HUES64 (cell line): ENCODE measurements at regions not wholly inside any gene's neighbourhood (a gene's known extent, or its start where the extent isn't known, plus 50 kb on each side); places are given as distances from the start of the nearest gene placed in this dataset.

ENCODE experiments used
- H3K27ac ChIP-seq: 2 replicates; pipeline ENCODE4 v1.7.0; 2013; ENCODE audit warnings: low read depth, low read length, inconsistent platforms
- H3K27me3 ChIP-seq: 2 replicates; pipeline ENCODE4 v1.6.1; 2013; ENCODE audit warnings: mild to moderate bottlenecking, low read length; ENCODE audit not compliant: insufficient read depth
- H3K36me3 ChIP-seq: 2 replicates; pipeline ENCODE4 v1.6.1; 2013; ENCODE audit warnings: mild to moderate bottlenecking, low read length; ENCODE audit not compliant: insufficient read depth
- H3K4me1 ChIP-seq: 2 replicates; pipeline ENCODE4 v1.6.1; 2013; ENCODE audit warnings: mild to moderate bottlenecking, low read length, moderate library complexity; ENCODE audit not compliant: insufficient read depth
- H3K4me3 ChIP-seq: 2 replicates; pipeline ENCODE4 v1.5.1; 2013; ENCODE audit warnings: mild to moderate bottlenecking, low read length, moderate library complexity
- H3K9ac ChIP-seq: 2 replicates; pipeline ENCODE4 v1.6.1; 2013; ENCODE audit warnings: mild to moderate bottlenecking, low read depth, low read length
- H3K9me3 ChIP-seq: 2 replicates; pipeline ENCODE4 v1.6.1; 2013; ENCODE audit warnings: low read depth, low read length; ENCODE audit not compliant: insufficient read depth
- WGBS: fragments of 150-250, 120-280 bp; methylation state at CpG from one replicate; pipeline ENCODE4 v1.1.7; 2013; ENCODE audit warnings: missing lambda C conversion rate; 5-methylcytosine and 5-hydroxymethylcytosine counted together

GRCh38 chr4:31084806-31085416 is 364.7 kb downstream of the PCDH7 start:
- H3K27me3 ChIP-seq: no peaks in the 10 kb centered on the region
- no peak overlapping the region for H3K27ac ChIP-seq
- no peaks in the 10 kb centered on the region for H3K9me3 ChIP-seq
- no peaks in the 10 kb centered on the region for H3K36me3 ChIP-seq
- peaks cover 12% of the 10 kb centered on the region for H3K4me1 ChIP-seq
- H3K9ac ChIP-seq: no peak overlapping the region
- 92% methylated on average over 9 of the region's 9 CpGs for WGBS
- H3K4me3 ChIP-seq: no peak overlapping the region

DNA sequence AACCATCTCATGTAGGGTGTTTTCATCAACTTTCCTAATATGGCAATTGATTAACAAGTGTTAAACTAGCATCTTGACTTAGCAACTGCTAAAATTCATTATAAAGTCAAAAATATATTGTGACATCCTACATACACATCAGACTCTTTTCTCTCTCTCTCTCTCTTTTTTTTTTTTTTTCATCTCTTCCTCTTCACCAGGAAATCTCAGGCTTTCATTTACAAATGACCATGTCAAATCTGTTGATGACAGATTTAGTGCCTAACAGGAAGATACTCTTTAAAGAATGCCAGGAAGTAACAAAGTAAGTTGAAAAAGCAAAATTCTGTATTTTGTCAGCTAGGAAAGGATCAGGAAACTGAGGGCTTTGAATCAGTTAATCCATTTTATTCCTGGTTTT is 365.5 kb downstream of the PCDH7 start:
- no peak overlapping the region for H3K27ac ChIP-seq
- peaks cover 12% of the 10 kb centered on the region for H3K4me1 ChIP-seq
- H3K9ac ChIP-seq: no peak overlapping the region
- H3K27me3 ChIP-seq: no peaks in the 10 kb centered on the region
- H3K36me3 ChIP-seq: no peaks in the 10 kb centered on the region
- H3K4me3 ChIP-seq: no peak overlapping the region
- no peaks in the 10 kb centered on the region for H3K9me3 ChIP-seq

DNA sequence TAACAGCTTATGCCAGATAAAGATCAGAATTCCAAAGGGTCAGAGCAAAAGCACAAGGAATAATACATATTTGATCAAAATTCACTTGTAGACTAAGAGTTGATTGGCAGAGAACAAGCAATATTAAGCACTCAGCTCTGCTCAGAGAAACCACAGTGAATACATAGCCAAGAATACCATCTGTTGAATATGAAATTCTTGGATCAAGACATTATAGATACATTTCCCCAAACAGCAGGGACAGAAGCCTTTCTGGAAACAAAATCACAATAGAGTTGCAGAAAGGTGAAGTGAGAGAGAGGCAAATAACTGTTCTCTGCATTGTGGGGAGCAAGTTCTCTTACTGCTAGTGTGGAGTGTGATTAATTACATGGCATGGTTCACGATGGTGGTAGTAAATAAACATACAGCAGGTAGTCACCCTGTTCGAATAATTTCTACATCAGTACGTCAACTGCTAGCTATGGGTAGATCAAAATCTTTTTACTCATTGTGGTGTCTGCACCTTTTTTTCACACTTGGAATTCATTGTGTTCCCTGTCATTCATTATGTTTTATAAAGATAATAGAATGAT is 366.7 kb downstream of the PCDH7 start:
- H3K9me3 ChIP-seq: no peaks in the 10 kb centered on the region
- no peak overlapping the region for H3K27ac ChIP-seq
- H3K4me1 ChIP-seq: peaks cover 12% of the 10 kb centered on the region
- H3K9ac ChIP-seq: no peak overlapping the region
- 98% methylated on average over 3 of the region's 3 CpGs for WGBS
- no peak overlapping the region for H3K4me3 ChIP-seq
- H3K27me3 ChIP-seq: no peaks in the 10 kb centered on the region
- H3K36me3 ChIP-seq: no peaks in the 10 kb centered on the region

DNA sequence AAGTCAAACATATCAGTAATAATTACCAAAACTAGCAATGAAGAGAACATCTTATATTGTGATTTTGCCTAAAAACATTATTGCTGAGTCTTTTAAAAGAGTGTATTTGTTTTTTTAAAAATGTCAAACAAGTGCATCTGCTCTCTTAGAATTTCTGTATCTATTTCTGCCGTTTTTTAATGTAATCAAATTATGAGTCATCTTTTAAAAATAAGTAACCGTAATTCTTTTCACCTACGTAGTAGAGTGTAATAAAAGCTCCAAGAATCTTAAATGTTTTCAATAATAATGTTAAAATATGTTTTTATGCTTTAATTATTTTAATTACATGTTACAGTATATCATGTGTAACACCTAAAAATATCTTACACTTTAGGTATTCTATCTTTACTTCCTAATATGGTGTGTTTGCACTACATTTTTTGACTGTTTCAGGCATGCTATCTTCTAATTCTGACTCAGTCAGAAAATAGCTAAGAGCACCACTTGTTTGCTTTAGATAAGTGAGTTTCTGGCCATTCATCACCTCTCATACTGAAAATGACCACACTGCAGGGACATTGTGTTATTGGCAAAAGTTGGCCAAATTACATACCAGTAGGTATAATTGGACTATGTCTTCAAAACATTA is 368.5 kb downstream of the PCDH7 start:
- no peaks in the 10 kb centered on the region for H3K27me3 ChIP-seq
- no peaks in the 10 kb centered on the region for H3K9me3 ChIP-seq
- H3K36me3 ChIP-seq: no peaks in the 10 kb centered on the region
- WGBS: 86% methylated on average over 1 of the region's 3 CpGs
- H3K9ac ChIP-seq: no peak overlapping the region
- no peak overlapping the region for H3K4me3 ChIP-seq
- H3K4me1 ChIP-seq: peaks cover 12% of the 10 kb centered on the region
- no peak overlapping the region for H3K27ac ChIP-seq

DNA sequence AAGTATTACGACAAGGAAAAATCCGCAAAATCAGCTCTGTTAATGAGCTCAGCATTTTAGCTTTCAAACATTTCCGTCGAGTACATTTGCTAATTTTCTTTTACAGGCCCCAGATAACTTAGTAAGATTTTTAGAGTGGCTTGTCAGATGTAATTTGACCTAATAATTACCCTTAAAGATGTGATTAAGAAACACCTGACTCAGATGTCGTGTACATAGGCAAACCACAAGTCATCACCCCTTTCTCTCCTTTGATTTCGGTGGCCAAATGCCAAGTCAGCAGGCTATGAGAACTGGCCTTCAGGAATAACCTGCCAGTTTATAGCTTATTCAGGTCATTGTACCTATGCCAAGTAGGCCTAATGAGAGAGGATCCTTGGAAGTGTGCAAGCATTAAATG is 369.6 kb downstream of the PCDH7 start:
- 95% methylated on average over 6 of the region's 6 CpGs for WGBS
- no peak overlapping the region for H3K4me3 ChIP-seq
- no peaks in the 10 kb centered on the region for H3K9me3 ChIP-seq
- no peaks in the 10 kb centered on the region for H3K36me3 ChIP-seq
- H3K4me1 ChIP-seq: peaks cover 12% of the 10 kb centered on the region
- no peak overlapping the region for H3K27ac ChIP-seq
- H3K9ac ChIP-seq: no peak overlapping the region
- no peaks in the 10 kb centered on the region for H3K27me3 ChIP-seq

DNA sequence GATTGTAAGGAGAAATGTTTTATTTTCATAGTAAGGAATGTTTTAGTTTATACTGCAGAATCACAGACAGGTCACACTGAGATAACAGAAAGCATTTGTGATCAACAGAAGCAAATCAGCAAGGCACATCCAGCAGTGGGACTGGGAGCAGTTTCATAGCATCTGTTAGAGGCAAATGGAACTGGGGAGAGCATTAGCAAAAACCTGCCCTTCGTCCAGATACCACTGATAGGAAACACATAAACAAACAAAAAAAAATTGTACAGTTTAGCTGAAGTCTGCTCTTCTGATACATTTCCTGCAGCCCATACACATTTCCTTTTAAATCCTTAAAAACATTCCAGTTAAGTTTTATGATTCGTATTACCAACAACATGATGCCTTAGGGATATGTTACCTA is 374.3 kb downstream of the PCDH7 start:
- Histone ChIP-seq H3K36me3 (no peaks in the 10 kb centered on the region), H3K9ac (no peak overlapping the region), H3K27me3 (no peaks in the 10 kb centered on the region), H3K4me3 (no peak overlapping the region), H3K4me1 (no peaks in the 10 kb centered on the region), H3K9me3 (no peaks in the 10 kb centered on the region), H3K27ac (no peak overlapping the region)
- WGBS: 89% methylated on average over 2 of the region's 2 CpGs

- Histone ChIP-seq H3K27ac (no peak overlapping the region), H3K9ac (no peak overlapping the region), H3K4me1 (no peaks in the 10 kb centered on the region), H3K27me3 (no peaks in the 10 kb centered on the region), H3K4me3 (no peak overlapping the region), H3K9me3 (no peaks in the 10 kb centered on the region), H3K36me3 (no peaks in the 10 kb centered on the region)
- WGBS: 87% methylated on average over 6 of the region's 6 CpGs
Measured at GRCh38 chr4:31097999-31098398, 377.8 kb downstream of the PCDH7 start.

- H3K36me3 ChIP-seq: no peaks in the 10 kb centered on the region
- WGBS: 97% methylated on average over 1 of the region's 1 CpG
- H3K9ac ChIP-seq: no peak overlapping the region
Measured at GRCh38 chr4:31100536-31100935, 380.4 kb downstream of the PCDH7 start.

DNA sequence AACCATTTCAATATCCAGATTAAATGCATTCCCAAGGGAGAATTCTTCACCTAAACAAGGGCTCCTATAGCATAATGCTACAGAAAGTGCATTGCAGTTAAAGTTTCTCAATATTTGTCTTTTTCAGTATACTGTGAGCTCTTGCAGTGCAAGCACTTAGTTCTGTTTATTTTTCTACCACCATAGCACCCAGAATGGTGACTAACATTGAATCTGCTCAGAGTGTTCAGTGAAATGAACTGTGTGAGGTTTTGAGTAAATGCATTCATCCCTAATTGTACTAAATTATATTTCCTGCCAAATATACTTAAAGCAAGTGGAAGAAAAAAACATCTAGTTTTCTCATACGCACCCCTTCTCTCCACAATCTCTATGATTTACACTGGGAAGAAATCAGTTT is 383.9 kb downstream of the PCDH7 start:
- Histone ChIP-seq H3K36me3 (no peaks in the 10 kb centered on the region), H3K4me3 (no peak overlapping the region), H3K4me1 (no peaks in the 10 kb centered on the region), H3K9me3 (no peaks in the 10 kb centered on the region), H3K9ac (no peak overlapping the region), H3K27ac (no peak overlapping the region), H3K27me3 (no peaks in the 10 kb centered on the region)
- no CpG with 5 or more reads among the region's 1 CpG for whole genome bisulfite sequencing

More at GRCh38 chr4:31100536-31100935, 380.4 kb downstream of the PCDH7 start:
- H3K9me3 ChIP-seq: no peaks in the 10 kb centered on the region
- no peak overlapping the region for H3K4me3 ChIP-seq
- H3K27ac ChIP-seq: no peak overlapping the region
- H3K27me3 ChIP-seq: no peaks in the 10 kb centered on the region
- no peaks in the 10 kb centered on the region for H3K4me1 ChIP-seq

DNA sequence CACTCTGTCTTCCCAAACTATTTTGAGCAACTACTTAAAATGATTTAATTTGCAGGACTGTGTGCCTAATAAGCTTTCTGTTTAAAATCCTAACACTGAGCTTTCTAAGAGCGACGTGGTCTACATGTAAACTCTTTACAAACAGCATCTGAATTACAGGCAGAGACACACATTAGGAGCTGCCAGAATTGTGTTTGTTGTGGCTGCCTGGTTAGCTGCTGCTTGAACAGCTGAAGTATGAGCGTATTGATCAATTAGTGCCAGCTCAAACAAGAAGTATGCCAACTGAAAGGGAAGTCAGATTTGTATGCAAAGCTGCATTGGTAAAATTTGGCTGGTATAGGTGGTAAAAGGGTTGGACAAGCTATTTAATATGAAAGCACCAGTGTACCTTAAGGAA is 384.4 kb downstream of the PCDH7 start:
- no peaks in the 10 kb centered on the region for H3K9me3 ChIP-seq
- no peak overlapping the region for H3K4me3 ChIP-seq
- no peaks in the 10 kb centered on the region for H3K36me3 ChIP-seq
- H3K27ac ChIP-seq: no peak overlapping the region
- H3K27me3 ChIP-seq: no peaks in the 10 kb centered on the region
- no peak overlapping the region for H3K9ac ChIP-seq
- 93% methylated on average over 3 of the region's 3 CpGs for whole genome bisulfite sequencing
- no peaks in the 10 kb centered on the region for H3K4me1 ChIP-seq

- Histone ChIP-seq H3K4me1 (no peaks in the 10 kb centered on the region), H3K4me3 (no peak overlapping the region), H3K27me3 (no peaks in the 10 kb centered on the region), H3K9me3 (no peaks in the 10 kb centered on the region), H3K36me3 (no peaks in the 10 kb centered on the region), H3K9ac (no peak overlapping the region), H3K27ac (no peak overlapping the region)
- WGBS: 94% methylated on average over 1 of the region's 1 CpG
Measured at GRCh38 chr4:31106419-31106818, 386.2 kb downstream of the PCDH7 start.
